CD4-positive, alpha-beta T cell treated with Interleukin-21 for 1 hour (primary cell): ENCODE measurements at regions not wholly inside any gene's neighbourhood (a gene's known extent, or its start where the extent isn't known, plus 50 kb on each side); places are given as distances from the start of the nearest gene placed in this dataset.

Experiments used
- DNase-seq: peaks from one replicate; pipeline ENCODE4 v3.0.0-alpha.2; 2020

DNA sequence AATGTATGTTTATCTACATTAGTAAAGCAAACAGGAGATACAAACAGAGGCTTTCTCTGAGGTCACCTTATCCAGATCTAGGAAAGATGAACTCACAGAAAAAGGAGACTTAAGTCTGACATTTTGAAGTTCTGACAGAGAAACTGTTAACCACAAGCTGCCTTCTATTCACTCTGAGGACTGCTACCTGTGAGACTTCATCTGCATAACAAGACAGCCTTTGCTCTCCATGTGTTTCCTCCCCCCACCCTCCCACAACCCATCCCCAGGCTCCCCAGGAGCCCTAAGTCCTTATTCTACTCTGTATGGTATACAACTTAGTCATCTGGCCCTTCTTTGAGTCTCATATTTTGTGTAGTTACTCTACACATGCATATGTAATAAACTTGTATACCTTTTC is 699.0 kb downstream of the FGF9 start:
- no peak for DNase-seq

GRCh38 chr13:22372261-22372660 is 701.4 kb downstream of the FGF9 start:
- no peak for DNase-seq

- DNase-seq: no peak
These were observed 704.3 kb downstream of the FGF9 start for GRCh38 chr13:22375151-22375550.

DNA sequence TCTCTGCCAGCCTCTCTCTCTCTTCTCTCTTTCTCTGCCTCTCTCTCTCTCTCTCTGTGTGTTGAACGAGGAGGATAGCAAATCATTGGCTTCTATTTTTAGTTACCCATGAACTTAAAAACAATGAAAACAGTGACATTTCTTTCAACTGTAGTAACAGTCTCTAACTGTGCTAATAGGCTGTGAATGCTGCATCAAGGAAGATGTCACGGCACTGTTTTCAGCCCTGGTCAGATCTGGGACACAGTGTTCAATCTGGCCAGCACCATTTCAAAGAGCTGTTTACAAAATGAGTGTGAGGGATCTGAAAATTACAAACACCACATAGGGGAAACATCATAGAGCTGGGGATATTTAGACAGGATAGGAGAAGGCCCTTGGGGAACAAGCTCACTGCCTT is 717.0 kb downstream of the FGF9 start:
- DNase-seq: no peak

- no peak for DNase-seq
These were observed 729.0 kb downstream of the FGF9 start for GRCh38 chr13:22399801-22400420.

GRCh38 chr13:22402682-22403081 is 731.8 kb downstream of the FGF9 start:
- DNase-seq: no peak

- DNase-seq: no peak
These were observed 732.3 kb downstream of the FGF9 start for GRCh38 chr13:22403144-22403543.

DNA sequence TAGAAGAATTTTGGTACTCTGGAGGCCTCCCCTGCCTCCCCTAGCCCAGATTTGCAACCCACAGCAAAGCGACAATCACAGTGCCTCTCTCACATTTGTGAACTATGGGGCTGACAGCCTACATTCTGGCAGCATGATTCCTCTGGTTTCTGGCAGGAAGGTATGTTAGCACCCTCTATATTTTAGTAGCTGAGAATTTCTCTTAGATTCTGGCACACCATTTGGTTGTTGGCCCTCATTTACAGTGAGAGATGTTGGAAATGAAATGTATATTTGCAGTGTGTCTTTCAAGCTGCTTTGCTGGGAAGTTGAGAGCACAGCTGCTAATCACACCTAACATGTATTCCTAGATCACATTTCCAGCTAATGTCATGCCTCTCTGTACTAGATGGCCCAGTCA is 735.0 kb downstream of the FGF9 start:
- DNase-seq: no peak

DNA sequence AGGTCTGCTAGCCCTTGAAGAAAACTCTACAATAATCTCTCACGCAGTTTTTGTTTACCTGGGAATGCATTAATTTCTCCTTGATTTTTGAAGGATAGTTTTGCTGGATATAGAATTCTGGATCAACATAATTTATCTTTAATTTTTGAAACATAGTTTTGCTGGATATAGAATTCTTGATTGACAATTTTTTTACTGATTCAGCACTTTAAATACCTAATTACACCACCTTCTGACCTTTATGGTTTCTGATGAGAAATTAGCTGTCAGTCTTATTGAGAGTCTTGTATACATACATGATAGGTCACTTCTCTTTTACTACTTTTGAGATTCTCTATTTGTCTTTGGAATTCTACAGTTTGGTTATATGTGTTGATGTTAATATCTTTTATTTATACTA is 741.6 kb downstream of the FGF9 start:
- no peak for DNase-seq

GRCh38 chr13:22422023-22422422 is 751.1 kb downstream of the FGF9 start:
- DNase-seq: no peak

DNA sequence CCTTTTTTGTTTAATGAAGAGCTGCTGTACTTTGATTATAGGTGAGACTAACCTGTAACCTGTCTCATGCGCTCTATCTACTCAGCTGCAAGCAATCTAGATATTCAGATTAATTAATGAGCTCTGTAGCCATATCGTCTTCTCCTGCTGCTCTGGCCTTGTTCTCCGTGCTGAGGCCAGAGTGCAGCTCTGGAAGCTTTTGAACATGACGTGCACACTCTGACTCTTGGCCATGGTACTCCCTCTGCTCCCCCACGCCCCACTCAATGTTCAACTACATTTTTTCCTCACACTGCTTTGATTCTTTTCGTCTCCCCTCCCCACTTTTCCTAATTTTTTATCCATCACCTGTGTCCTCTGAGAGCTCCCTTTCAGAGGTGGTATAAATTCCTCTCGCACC is 751.8 kb downstream of the FGF9 start:
- no peak for DNase-seq

GRCh38 chr13:22423261-22423660 is 752.4 kb downstream of the FGF9 start:
- DNase-seq: no peak

DNA sequence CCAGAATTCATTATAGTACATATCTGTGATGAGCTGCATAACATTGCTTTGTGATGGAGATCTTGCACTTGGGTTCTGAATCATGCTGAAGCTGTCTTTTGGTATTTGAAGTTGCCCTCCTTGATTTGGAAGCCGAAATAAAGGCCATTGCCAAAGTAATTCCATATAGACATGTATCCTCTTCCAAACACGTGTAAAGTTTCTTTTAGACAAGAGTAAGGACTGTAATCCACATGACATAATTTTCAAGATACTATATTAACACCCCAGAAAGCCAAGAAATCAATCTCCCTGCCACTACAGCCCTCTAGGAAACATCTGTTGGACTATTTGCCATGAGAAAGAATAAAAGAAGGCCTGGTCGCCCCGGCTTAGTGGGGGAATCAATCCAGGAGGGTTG is 754.2 kb downstream of the FGF9 start:
- DNase-seq: no peak

DNA sequence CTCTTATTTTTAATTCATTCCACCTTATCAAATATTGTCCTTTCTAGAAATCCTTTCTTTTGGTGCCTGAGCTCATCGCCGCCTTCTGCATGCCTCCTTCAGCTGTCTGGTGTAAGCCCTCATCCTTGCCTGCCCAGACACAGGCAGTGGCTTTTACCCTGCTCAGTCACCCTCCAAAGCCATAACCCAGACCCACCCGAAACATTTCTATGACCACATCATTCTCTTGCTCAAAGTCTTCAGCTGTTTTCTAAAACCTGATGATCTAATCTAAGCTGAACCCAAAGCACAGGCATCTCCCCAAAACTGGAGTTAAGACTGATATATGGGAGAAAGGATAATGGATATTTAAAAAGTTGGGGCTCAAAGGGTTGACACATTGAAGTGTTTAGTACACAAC is 753.7 kb upstream of the SGCG start:
- DNase-seq: no peak

- DNase-seq: no peak
These were observed 753.0 kb upstream of the SGCG start for GRCh38 chr13:22427783-22428182.

DNA sequence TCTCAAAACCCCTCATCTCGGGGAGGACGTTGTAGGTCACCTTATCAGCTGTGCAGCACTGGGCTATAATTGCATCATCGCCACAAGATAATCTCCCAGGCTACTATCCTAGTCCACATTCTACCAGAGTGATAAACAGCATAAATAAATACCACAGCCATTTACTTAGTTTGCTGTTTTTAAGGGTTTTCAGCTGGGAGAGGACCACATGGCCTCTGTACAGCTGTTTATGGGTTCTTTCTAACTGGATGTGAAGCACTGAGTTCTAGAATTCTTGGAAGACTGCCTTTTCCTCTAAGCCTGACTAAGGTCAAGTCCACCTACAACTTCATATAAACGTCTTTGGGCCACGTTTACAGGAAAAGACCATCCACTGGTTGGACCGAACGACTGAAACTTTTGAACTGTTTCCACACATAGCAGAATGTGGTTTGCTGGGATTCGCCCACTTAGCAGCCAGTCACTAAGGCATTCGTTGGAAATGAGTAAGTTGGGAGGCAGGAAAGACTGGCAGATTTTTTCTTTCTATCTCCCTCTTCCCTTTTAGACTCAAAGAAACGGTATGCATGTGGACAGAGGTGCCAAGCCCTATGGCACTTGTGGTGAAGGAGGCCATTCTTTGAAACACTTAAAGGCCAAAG is 752.5 kb upstream of the SGCG start:
- no peak for DNase-seq

GRCh38 chr13:22432690-22433089 is 748.1 kb upstream of the SGCG start:
- no peak for DNase-seq

- DNase-seq: no peak
These were observed 733.5 kb upstream of the SGCG start for GRCh38 chr13:22447132-22447886.

DNA sequence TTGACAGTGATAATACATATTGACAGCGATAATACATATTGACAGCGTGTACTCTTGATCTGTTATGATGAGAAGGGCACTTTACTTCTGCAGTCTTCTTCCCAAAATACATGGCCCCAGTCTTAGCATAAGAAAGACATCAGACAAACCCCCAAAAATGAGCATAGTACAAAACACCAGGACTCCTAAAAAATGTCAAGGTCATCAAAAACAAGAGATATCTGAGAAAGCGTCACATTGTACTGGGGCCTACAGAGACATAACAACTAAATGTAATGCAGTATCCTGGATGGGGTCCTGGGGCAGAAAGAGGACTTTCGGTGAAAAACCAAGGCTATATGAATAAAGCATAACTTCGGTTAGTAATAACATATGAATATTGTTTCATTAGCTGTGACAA is 731.5 kb upstream of the SGCG start:
- DNase-seq: no peak

DNA sequence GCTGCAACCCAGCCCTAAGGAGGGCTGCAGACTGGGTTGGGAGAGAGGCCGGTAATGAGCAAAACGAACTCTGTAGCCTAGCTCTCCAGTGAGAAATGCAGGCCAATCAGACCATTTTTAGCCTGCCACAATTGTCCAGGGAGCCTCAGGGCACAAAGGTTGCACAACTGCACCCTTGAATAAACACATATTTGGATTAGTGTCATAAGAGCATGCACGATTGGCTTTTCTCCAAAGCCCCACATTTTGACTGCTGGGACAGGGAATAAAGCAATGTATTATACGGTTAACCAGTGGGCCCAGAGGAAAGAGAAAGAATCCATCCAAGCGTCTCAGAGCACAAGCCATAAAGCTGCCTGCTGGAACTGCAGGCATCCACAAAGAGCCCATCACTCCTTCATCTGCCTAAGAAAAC is 729.4 kb upstream of the SGCG start:
- no peak for DNase-seq

DNA sequence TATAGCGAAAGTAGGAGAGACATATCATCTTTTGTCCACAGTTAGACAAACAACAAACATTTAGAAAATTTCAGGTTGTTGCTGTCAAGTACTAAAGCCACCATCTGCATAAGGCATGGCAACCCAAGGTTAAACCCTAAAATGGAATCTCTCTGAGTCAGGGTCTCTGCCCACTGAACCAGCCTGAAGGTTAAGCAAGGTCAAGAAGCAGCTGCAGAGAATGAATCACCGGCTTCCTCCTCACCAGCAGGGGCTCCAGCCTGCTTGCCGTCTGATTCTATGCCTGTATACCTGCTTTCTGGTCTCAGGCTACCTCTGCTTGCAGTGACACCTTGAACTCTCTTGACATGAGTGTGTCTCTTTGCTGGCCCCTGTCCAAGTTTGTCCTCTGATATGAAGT is 726.2 kb upstream of the SGCG start:
- no peak for DNase-seq

DNA sequence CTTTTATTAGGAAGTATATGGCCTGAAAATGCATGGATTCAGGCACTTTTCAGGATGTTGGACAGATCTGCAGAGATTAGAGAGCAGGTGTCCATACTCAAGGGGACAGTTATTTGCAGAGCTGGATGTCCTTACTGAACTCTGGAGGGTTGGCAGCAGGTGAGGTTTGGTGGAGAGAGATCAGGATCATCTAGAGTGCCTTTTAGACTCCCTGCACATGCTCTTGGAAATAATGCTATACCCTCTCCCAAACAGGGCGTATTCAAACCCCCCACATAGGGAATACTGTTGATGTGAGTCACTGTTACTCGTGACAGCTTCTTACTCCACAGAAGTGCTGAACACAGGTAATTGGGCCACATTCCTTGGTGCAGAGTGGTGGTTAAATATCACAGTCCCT is 725.7 kb upstream of the SGCG start:
- DNase-seq: no peak

DNA sequence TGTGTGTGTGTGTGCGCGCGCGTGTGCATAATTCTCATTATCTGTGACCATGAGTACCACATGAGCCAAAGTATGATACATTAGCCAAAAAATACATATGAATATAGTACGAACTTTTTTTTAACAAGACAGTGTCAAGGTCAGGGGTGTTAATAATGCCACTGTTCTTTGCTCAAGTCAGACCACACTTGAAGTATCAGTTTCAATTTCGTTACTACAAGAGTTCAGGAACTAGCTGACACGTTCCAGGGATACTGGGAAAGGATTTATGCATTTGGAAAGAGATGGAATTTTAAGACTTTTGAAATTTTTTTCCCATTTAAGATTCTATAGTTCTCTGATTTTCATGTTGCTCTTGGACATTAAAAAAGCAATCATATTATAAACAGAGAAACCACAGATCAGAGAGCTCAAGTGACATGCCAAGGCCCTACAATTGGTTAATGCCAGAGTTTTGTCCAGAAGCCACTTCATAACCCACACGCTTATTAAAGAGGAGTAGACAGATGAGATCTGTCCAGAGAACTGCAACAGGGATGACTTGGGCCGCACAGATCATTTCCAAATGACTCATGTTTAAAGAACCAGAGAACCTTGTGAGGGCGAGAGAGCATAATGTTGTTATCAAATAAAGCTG is 718.8 kb upstream of the SGCG start:
- DNase-seq: no peak

GRCh38 chr13:22463089-22463488 is 717.7 kb upstream of the SGCG start:
- DNase-seq: no peak
